Endodermal cell (in vitro differentiated cells): ENCODE measurements at regions not wholly inside any gene's neighbourhood (a gene's known extent, or its start where the extent isn't known, plus 50 kb on each side); places are given as distances from the start of the nearest gene placed in this dataset.

Experiments
- DNase-seq: peaks from one replicate; pipeline ENCODE4 v3.0.0-alpha.2; 2017
- H3K27ac ChIP-seq: 2 replicates; pipeline ENCODE4 v1.5.1; 2013; ENCODE audit warnings: mild to moderate bottlenecking, low read depth, low read length, moderate library complexity
- H3K27me3 ChIP-seq: 2 replicates; pipeline ENCODE4 v1.6.1; 2013; ENCODE audit warnings: mild to moderate bottlenecking, low read length, moderate library complexity; ENCODE audit not compliant: insufficient read depth, control insufficient read depth, poor library complexity, severe bottlenecking
- H3K36me3 ChIP-seq: 2 replicates; pipeline ENCODE4 v1.7.0; 2013; ENCODE audit warnings: mild to moderate bottlenecking, low read length, moderate library complexity; ENCODE audit not compliant: control insufficient read depth, insufficient read depth
- H3K4me1 ChIP-seq: one replicate; pipeline ENCODE4 v1.7.0; 2013; ENCODE audit warnings: low read length; ENCODE audit not compliant: control insufficient read depth, insufficient read depth
- H3K4me3 ChIP-seq: 2 replicates; pipeline ENCODE4 v1.5.1; 2013; ENCODE audit warnings: mild to moderate bottlenecking, low read length, moderate library complexity
- H3K9ac ChIP-seq: 2 replicates; pipeline ENCODE4 v1.6.1; 2013; ENCODE audit warnings: mild to moderate bottlenecking, low read length, moderate library complexity; ENCODE audit not compliant: poor library complexity, severe bottlenecking; ENCODE audit errors: extremely low read depth
- H3K9me3 ChIP-seq: 2 replicates; pipeline ENCODE4 v1.6.1; 2013; ENCODE audit warnings: mild to moderate bottlenecking, low read length, moderate library complexity; ENCODE audit not compliant: control insufficient read depth
- H3K27ac Mint-ChIP-seq: 2 replicates; pipeline ENCODE4 v1.8.0; 2020; ENCODE audit warnings: mixed read lengths
- H3K27me3 Mint-ChIP-seq: 2 replicates; pipeline ENCODE4 v1.8.0; 2021; ENCODE audit warnings: mild to moderate bottlenecking, mixed read lengths; ENCODE audit not compliant: insufficient read depth
- H3K36me3 Mint-ChIP-seq: 2 replicates; pipeline ENCODE4 v1.8.0; 2020; ENCODE audit warnings: low read depth, mixed read lengths
- H3K4me1 Mint-ChIP-seq: 2 replicates; pipeline ENCODE4 v1.8.0; 2020; ENCODE audit warnings: mixed read lengths
- H3K4me3 Mint-ChIP-seq: 2 replicates; pipeline ENCODE4 v1.8.0; 2020; ENCODE audit warnings: mild to moderate bottlenecking, moderate library complexity, mixed read lengths
- H3K9me3 Mint-ChIP-seq: 2 replicates; pipeline ENCODE4 v1.8.0; 2020; ENCODE audit warnings: mild to moderate bottlenecking, mixed read lengths
- WGBS, 2 experiments: methylation state at CpG; one replicate each; pipeline versions ENCODE4 v1.1.5 to v1.1.7; 2013; ENCODE audit warnings: missing lambda C conversion rate in 2 of 2, mixed read lengths in 1 of 2; ENCODE audit not compliant: insufficient coverage in 1 of 2, insufficient read length in 1 of 2; 5-methylcytosine and 5-hydroxymethylcytosine counted together
- TF ChIP-seq, protein P1 (sequence below): fragments of 200-600 bp; sonication (generic); conservative IDR thresholded peaks from 2 replicates; pipeline ENCODE4 v1.5.0; 2021; ENCODE audit warnings: antibody characterized with exemption, mild to moderate bottlenecking

DNA sequence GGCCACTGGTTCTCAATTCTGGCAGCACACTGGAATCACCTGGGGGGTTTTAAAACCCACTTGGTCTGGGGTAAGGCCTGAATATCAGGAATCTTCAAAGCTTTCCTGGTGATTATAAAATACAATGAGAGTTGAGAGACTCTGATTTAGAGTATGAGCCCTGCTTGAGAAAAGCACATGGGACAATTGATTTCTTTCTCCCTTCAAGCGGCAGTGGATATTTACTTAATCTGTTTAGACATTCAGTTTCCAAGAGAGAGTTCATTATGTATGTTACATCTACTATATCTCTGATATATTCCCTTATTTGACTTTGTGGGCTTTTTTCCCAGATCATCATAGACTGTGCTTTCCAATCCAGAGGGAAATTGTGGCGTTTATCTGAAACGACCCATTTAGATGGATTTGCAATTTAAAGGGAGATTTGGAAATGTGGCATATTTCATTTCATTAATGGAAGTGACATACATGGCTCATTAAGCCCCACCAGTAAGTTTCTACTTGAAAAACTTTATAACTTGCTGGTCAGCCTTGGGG, 171.2 kb upstream of the PFN2 start:
- Histone ChIP-seq H3K36me3 (no peaks in the 10 kb centered on the region), H3K9ac (no peak overlapping the region), H3K27me3 (no peaks in the 10 kb centered on the region), H3K9me3 (no peaks in the 10 kb centered on the region), H3K4me3 (no peak overlapping the region), H3K27ac (no peak overlapping the region), H3K4me1 (peaks cover 9% of the 10 kb centered on the region)
- Mint-ChIP-seq H3K27me3 (peaks cover 4% of the 10 kb centered on the region), H3K4me3 (no peak overlapping the region), H3K36me3 (no peaks in the 10 kb centered on the region), H3K4me1 (peaks cover 18% of the 10 kb centered on the region), H3K27ac (no peak overlapping the region), H3K9me3 (no peaks in the 10 kb centered on the region)
- TF ChIP-seq, protein P1, sequence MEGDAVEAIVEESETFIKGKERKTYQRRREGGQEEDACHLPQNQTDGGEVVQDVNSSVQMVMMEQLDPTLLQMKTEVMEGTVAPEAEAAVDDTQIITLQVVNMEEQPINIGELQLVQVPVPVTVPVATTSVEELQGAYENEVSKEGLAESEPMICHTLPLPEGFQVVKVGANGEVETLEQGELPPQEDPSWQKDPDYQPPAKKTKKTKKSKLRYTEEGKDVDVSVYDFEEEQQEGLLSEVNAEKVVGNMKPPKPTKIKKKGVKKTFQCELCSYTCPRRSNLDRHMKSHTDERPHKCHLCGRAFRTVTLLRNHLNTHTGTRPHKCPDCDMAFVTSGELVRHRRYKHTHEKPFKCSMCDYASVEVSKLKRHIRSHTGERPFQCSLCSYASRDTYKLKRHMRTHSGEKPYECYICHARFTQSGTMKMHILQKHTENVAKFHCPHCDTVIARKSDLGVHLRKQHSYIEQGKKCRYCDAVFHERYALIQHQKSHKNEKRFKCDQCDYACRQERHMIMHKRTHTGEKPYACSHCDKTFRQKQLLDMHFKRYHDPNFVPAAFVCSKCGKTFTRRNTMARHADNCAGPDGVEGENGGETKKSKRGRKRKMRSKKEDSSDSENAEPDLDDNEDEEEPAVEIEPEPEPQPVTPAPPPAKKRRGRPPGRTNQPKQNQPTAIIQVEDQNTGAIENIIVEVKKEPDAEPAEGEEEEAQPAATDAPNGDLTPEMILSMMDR: no peak
- no peak for DNase-seq
- WGBS, 2 experiments: 89% methylated on average over 3 of the region's 3 CpGs; no CpG with 5 or more reads in 1 of the 2 experiments

DNA sequence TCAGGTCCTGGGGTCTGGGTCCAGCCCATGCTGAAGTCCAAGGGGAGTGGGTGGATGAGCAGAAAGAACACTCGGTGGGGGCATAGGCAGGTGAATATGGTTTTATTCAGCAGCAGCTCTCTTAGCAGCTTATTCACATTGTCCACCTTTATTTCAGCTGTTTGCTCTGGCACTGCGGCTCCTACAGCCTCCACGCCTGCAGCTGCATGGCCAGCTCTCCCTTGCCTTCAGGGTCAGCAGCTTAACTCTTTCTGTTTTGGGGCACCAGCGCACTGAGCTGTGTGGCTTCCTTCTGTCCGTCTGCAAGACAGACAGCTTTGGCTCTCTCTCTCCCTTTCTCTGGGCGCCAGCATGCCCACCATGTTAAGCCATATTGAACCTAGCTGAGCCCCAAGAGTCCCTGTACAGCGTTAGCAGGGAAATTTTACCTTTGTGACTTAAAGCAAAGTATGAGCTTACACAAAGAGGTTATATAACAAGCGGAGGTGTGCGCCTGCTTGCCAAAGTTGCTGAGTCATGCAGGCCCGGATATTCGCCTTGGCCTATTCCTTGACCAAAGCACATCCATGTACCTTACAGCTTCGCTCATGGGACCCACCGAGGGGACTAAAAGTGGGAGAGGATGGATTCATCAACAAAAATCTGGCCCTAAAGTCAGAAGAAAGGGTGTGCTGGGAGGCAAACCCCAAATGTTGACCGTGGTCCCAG, 170.1 kb upstream of the PFN2 start:
- no peak overlapping the region for H3K4me3 ChIP-seq

DNA sequence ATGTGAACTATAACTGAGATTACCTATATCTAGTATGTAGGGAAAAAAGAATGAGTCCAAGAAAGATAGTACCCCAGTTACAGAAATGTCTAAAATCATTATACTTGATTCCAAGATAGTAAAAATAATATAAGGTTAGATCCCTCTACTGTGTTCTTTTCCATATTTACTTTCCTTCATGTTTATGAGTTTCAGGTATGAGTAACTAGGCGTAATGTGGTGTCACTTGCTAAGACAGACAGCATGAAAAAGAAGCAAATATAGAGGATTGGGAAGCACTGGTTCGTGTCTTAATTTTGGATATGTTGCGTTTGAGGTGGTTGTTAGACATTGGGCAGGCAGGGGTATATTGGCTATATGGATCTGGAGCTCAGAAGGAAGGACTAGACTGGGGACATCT, 168.1 kb upstream of the PFN2 start:
- TF ChIP-seq, protein P1: no peak
- H3K27me3 Mint-ChIP-seq: peaks cover 11% of the 10 kb centered on the region
- DNase-seq: no peak
- no peaks in the 10 kb centered on the region for H3K36me3 Mint-ChIP-seq
- no peaks in the 10 kb centered on the region for H3K27me3 ChIP-seq
- H3K9me3 Mint-ChIP-seq: no peaks in the 10 kb centered on the region
- H3K27ac ChIP-seq: no peak overlapping the region
- H3K9ac ChIP-seq: no peak overlapping the region
- H3K4me3 ChIP-seq: no peak overlapping the region
- H3K27ac Mint-ChIP-seq: no peak overlapping the region
- WGBS, 2 experiments: 91 to 93% methylated on average over 3 of the region's 3 CpGs
- no peaks in the 10 kb centered on the region for H3K36me3 ChIP-seq
- no peak overlapping the region for H3K4me3 Mint-ChIP-seq
- H3K4me1 Mint-ChIP-seq: peaks cover 25% of the 10 kb centered on the region
- no peaks in the 10 kb centered on the region for H3K9me3 ChIP-seq
- peaks cover 16% of the 10 kb centered on the region for H3K4me1 ChIP-seq

More for the DNA sequence above, 170.1 kb upstream of the PFN2 start:
- Mint-ChIP-seq H3K4me3 (no peak overlapping the region), H3K27me3 (peaks cover 11% of the 10 kb centered on the region), H3K27ac (no peak overlapping the region), H3K4me1 (peaks cover 18% of the 10 kb centered on the region), H3K9me3 (no peaks in the 10 kb centered on the region), H3K36me3 (no peaks in the 10 kb centered on the region)
- no peak overlapping the region for H3K27ac ChIP-seq
- TF ChIP-seq, protein P1: no peak
- peaks cover 9% of the 10 kb centered on the region for H3K4me1 ChIP-seq
- H3K9me3 ChIP-seq: no peaks in the 10 kb centered on the region
- no peaks in the 10 kb centered on the region for H3K27me3 ChIP-seq
- H3K36me3 ChIP-seq: no peaks in the 10 kb centered on the region
- no peak overlapping the region for H3K9ac ChIP-seq
- 93 to 96% methylated on average over 11 to 14 of the region's 14 CpGs for whole genome bisulfite sequencing, 2 experiments
- DNase-seq: no peak
